NB4 (cell line): ENCODE measurements at regions not wholly inside any gene's neighbourhood (a gene's known extent, or its start where the extent isn't known, plus 50 kb on each side); places are given as distances from the start of the nearest gene placed in this dataset.

ENCODE experiments used
- MAX ChIP-seq: IDR thresholded peaks from 2 replicates; pipeline ENCODE4 v1.6.1; 2011; ENCODE audit warnings: low read depth, low read length
- TF ChIP-seq, protein P1 (sequence below): IDR thresholded peaks from one replicate; pipeline ENCODE4 v1.5.1; 2012; ENCODE audit warnings: low read depth, low read length

DNA sequence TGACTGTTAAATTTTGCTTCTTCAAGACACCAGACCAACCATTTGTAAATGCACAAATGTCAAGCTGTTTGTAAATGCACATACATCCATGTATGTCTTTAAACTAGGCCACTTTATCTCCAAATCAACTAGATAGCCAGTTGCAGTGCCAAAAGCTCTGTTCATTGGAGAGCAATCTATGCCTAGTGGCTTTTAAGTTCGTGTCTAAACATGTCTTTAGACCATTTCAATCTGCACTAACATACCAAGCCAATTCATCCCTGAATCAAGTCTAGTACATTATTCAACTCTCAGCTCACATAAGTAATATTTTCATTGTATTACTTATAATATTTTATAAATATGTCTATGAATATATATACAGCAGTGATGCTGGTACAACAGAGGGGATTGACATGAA is 985.9 kb downstream of the CDH18 start:
- TF ChIP-seq, protein P1, sequence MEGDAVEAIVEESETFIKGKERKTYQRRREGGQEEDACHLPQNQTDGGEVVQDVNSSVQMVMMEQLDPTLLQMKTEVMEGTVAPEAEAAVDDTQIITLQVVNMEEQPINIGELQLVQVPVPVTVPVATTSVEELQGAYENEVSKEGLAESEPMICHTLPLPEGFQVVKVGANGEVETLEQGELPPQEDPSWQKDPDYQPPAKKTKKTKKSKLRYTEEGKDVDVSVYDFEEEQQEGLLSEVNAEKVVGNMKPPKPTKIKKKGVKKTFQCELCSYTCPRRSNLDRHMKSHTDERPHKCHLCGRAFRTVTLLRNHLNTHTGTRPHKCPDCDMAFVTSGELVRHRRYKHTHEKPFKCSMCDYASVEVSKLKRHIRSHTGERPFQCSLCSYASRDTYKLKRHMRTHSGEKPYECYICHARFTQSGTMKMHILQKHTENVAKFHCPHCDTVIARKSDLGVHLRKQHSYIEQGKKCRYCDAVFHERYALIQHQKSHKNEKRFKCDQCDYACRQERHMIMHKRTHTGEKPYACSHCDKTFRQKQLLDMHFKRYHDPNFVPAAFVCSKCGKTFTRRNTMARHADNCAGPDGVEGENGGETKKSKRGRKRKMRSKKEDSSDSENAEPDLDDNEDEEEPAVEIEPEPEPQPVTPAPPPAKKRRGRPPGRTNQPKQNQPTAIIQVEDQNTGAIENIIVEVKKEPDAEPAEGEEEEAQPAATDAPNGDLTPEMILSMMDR = no peak
- TF ChIP-seq MAX = no peak
